ENCODE measurements at regions not wholly inside any gene's neighbourhood (a gene's known extent, or its start where the extent isn't known, plus 50 kb on each side); places are given as distances from the start of the nearest gene placed in this dataset.
A peak's percentile ranks its signal among the peaks of the same experiment; 100 is the strongest.

DNA sequence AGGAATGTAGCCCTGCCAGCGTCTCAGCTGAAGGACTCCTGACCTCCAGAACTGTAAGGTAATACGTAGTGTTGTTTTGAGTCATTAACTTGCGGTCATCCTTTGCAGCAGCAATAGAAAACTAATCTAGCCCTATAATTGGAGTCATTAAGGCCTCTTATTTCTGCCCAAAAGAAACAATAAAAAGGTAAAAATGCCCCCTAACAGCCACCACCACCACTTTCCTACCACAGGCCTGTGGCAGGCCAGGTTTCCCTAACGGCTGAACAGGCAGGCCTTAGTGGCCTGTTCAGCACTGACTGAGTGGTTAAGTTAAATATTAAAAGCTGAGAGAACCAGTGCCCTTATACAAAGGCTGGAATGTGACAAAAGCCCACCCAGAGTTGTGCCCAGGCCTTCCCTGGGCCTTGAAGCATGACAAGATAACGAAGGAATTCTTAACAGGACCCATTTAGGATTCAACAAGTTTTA, 286.5 kb upstream of the ERCC4 start:
- Histone ChIP-seq H3K4me3 (ENCODE audit: low read length) (no peak overlapping the region), H3K27me3 (ENCODE audit: control insufficient read depth, insufficient read depth, low read length) (no peaks in the 10 kb centered on the region), H3K27ac (ENCODE audit: low read length) (peak overlapping the region; percentile 32), H3K36me3 (ENCODE audit: control insufficient read depth, insufficient read depth, low read length) (no peaks in the 10 kb centered on the region), H3K9me3 (ENCODE audit: control insufficient read depth, low read depth, low read length) (peaks cover 7% of the 10 kb centered on the region), H3K4me1 (ENCODE audit: control insufficient read depth, insufficient read depth, low read length) (peaks cover 15% of the 10 kb centered on the region)
- DNase-seq, result peak; percentile 24 to 59
- no CpG with 5 or more reads among the region's 5 CpGs for WGBS (ENCODE audit: insufficient coverage, low lambda C conversion rate)

DNA sequence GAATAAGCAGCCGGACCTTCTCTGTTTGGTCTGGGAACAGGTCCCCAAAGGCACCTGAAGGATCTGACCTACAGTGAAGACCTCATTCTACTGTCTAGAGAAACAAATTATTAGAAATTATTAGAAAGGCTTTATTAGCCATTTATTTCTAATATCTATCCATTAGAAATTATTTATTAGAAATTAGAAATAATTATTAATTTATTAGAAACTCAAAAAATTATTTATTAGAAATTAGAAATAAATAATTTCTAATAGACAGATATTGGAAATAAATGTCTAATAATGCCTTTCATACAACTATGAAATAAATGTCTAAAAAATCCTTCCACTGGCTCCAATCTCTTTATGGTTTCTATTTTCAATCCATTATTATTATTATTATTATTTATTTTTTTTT, 285.7 kb upstream of the ERCC4 start:
- Histone ChIP-seq H3K27me3 (ENCODE audit: control insufficient read depth, insufficient read depth, low read length) (no peaks in the 10 kb centered on the region), H3K36me3 (ENCODE audit: control insufficient read depth, insufficient read depth, low read length) (no peaks in the 10 kb centered on the region), H3K9me3 (ENCODE audit: control insufficient read depth, low read depth, low read length) (peaks cover 7% of the 10 kb centered on the region), H3K4me3 (ENCODE audit: low read length) (no peak overlapping the region), H3K27ac (ENCODE audit: low read length) (no peak overlapping the region), H3K4me1 (ENCODE audit: control insufficient read depth, insufficient read depth, low read length) (peaks cover 15% of the 10 kb centered on the region)
- no CpG with 5 or more reads among the region's 1 CpG for WGBS (ENCODE audit: insufficient coverage, low lambda C conversion rate)
- no peak for DNase-seq

DNA sequence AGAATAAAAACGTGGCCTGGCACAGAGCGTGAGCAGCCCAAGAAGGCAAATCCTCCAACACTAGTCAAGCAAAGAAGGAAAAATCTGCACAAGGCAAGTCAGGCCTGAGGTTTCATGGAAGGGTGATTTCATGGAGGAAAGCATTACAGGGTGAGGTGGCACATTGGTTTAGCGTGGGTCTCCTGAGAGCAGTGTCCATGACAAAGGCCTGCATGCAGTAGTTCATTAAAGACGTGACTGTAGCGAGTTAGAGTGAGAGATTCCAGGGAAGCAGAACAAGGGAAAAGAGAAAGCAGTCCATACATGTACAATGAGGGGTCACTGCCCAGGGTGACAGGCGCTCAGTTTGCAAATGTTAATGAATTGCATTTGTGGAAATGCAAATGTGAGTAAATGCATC, 285.0 kb upstream of the ERCC4 start:
- no peak for DNase-seq
- H3K4me3 ChIP-seq (ENCODE audit: low read length), result no peak overlapping the region
- WGBS (ENCODE audit: insufficient coverage, low lambda C conversion rate), result no CpG with 5 or more reads among the region's 6 CpGs
- H3K4me1 ChIP-seq (ENCODE audit: control insufficient read depth, insufficient read depth, low read length), result peaks cover 11% of the 10 kb centered on the region
- no peaks in the 10 kb centered on the region for H3K36me3 ChIP-seq (ENCODE audit: control insufficient read depth, insufficient read depth, low read length)
- no peaks in the 10 kb centered on the region for H3K27me3 ChIP-seq (ENCODE audit: control insufficient read depth, insufficient read depth, low read length)
- peaks cover 7% of the 10 kb centered on the region for H3K9me3 ChIP-seq (ENCODE audit: control insufficient read depth, low read depth, low read length)
- H3K27ac ChIP-seq (ENCODE audit: low read length), result no peak overlapping the region

DNA sequence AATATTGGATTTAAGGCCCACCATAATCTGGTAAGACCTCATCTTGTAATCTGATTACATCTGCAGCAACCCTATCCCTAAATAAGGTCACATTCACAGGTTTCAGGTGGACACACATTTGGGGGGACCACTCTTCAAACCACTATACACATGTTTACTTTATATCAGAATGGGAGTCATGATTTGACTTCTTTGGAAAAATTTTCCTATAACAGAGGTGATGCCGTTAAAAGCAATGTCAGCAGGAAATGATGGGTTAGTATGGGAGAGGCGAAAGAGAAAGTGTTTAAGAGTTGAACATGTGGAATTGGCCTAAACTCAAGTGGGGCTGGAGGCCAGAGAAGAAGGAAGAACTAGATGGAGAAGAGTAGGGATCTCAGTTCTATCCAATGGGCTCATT, 281.7 kb upstream of the ERCC4 start:
- Histone ChIP-seq H3K36me3 (ENCODE audit: control insufficient read depth, insufficient read depth, low read length) (no peaks in the 10 kb centered on the region), H3K27me3 (ENCODE audit: control insufficient read depth, insufficient read depth, low read length) (peaks cover 2% of the 10 kb centered on the region), H3K27ac (ENCODE audit: low read length) (no peak overlapping the region), H3K4me1 (ENCODE audit: control insufficient read depth, insufficient read depth, low read length) (no peaks in the 10 kb centered on the region), H3K9me3 (ENCODE audit: control insufficient read depth, low read depth, low read length) (no peaks in the 10 kb centered on the region), H3K4me3 (ENCODE audit: low read length) (no peak overlapping the region)
- WGBS (ENCODE audit: insufficient coverage, low lambda C conversion rate), result no CpG with 5 or more reads among the region's 2 CpGs
- DNase-seq, result no peak

DNA sequence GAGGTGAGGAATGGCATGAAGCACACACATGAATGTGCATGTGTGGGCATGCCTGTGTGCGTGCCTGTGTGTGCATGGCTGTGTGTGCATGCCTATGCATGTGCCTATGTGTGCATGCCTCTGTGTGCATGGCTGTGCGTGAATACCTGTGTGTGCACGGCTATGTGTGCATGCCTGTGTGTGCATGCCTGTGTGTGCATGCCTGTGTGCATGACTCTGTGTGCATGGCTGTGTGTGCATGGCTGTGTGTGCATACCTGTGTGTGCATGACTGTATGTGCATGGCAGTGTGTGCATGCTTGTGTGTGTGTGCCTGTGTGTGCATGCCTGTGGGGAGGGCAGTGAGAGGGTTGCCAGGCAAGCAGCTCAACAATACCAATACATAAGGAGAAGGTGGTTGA, 276.5 kb upstream of the ERCC4 start:
- Histone ChIP-seq H3K27ac (ENCODE audit: low read length) (no peak overlapping the region), H3K4me3 (ENCODE audit: low read length) (no peak overlapping the region), H3K4me1 (ENCODE audit: control insufficient read depth, insufficient read depth, low read length) (no peaks in the 10 kb centered on the region), H3K27me3 (ENCODE audit: control insufficient read depth, insufficient read depth, low read length) (peaks cover 2% of the 10 kb centered on the region), H3K36me3 (ENCODE audit: control insufficient read depth, insufficient read depth, low read length) (no peaks in the 10 kb centered on the region), H3K9me3 (ENCODE audit: control insufficient read depth, low read depth, low read length) (no peaks in the 10 kb centered on the region)
- WGBS (ENCODE audit: insufficient coverage, low lambda C conversion rate), result no CpG with 5 or more reads among the region's 3 CpGs
- no peak for DNase-seq

DNA sequence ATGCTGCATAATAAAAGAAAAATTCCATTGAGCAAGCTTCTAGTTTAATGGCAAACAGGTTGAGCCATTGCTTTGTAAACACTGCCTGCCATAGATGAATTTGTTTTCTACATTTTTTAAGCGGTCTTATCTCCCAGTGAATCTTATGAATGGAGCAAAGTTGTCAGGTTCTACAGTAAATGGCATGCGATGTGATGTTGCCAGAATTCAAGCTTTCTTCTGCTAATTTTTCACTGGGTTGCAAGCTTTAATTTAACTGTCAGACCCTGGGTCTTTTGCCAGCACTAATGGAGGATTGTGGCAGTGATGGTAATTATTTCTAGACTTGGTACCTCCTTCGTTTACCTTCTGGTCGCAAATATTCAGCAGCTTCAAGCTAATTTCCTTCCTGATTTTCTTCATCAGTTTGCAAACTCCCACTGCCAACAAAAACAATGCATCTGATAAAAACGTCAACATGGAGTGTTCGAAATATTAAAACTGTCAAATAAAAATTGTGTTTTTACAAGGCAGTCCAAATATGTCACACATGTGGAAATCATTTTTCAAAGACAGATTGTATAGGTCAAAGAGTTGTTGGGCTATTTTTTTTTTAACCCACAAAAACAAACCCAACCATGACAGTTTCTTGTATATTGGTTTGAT, 274.2 kb upstream of the ERCC4 start:
- Histone ChIP-seq H3K4me1 (ENCODE audit: control insufficient read depth, insufficient read depth, low read length) (no peaks in the 10 kb centered on the region), H3K27ac (ENCODE audit: low read length) (no peak overlapping the region), H3K27me3 (ENCODE audit: control insufficient read depth, insufficient read depth, low read length) (peaks cover 2% of the 10 kb centered on the region), H3K36me3 (ENCODE audit: control insufficient read depth, insufficient read depth, low read length) (no peaks in the 10 kb centered on the region), H3K4me3 (ENCODE audit: low read length) (no peak overlapping the region), H3K9me3 (ENCODE audit: control insufficient read depth, low read depth, low read length) (no peaks in the 10 kb centered on the region)
- WGBS (ENCODE audit: insufficient coverage, low lambda C conversion rate), result 86% methylated on average over 2 of the region's 6 CpGs
- DNase-seq, result no peak

DNA sequence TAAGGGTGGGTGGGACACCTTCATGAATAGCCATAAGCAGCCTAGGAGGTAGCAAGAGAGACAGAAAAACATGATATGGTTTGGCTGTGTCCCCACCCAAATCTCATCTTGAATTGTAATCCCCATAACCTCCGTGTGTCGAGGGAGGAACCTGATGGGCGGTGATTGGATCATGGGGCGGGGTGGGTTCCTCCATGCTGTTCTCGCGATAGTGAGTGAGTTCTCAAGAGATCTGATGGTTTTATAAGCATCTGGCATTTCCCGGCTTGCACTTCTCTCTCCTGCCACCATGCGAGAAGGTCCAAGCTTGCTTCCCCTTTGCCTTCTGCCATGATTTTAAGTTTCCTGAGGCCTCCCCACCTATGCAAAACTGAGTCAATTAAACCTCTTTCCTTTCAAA, 259.1 kb upstream of the ERCC4 start:
- Histone ChIP-seq H3K9me3 (ENCODE audit: control insufficient read depth, low read depth, low read length) (no peaks in the 10 kb centered on the region), H3K4me1 (ENCODE audit: control insufficient read depth, insufficient read depth, low read length) (no peaks in the 10 kb centered on the region), H3K27me3 (ENCODE audit: control insufficient read depth, insufficient read depth, low read length) (no peaks in the 10 kb centered on the region), H3K36me3 (ENCODE audit: control insufficient read depth, insufficient read depth, low read length) (no peaks in the 10 kb centered on the region), H3K4me3 (ENCODE audit: low read length) (no peak overlapping the region), H3K27ac (ENCODE audit: low read length) (no peak overlapping the region)
- DNase-seq, result no peak
- WGBS (ENCODE audit: insufficient coverage, low lambda C conversion rate), result 100% methylated on average over 1 of the region's 8 CpGs

DNA sequence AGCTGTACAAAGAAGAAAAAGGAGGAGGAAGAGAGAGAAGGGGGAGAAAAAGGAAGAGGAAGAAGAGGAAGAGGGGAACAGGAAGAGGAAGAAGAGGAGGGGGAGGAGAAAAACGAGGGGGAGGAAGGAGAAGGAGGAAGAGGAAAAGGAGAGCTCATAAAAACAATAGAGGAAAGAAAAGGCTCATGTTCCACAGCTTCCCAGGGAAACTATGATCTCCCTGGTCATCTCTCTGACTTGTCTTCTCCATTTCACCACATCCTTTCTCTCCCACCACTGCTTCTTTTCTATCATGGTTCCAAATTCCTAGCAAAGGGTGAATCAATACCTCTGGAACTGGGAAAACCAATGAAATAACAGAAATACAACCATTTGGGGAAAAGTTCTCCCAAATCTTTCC, 254.1 kb upstream of the ERCC4 start:
- H3K4me3 ChIP-seq (ENCODE audit: low read length), result no peak overlapping the region
- H3K4me1 ChIP-seq (ENCODE audit: control insufficient read depth, insufficient read depth, low read length), result no peaks in the 10 kb centered on the region
- H3K27ac ChIP-seq (ENCODE audit: low read length), result no peak overlapping the region
- DNase-seq, result no peak
- H3K36me3 ChIP-seq (ENCODE audit: control insufficient read depth, insufficient read depth, low read length), result no peaks in the 10 kb centered on the region
- 50% methylated on average over 1 of the region's 1 CpG for WGBS (ENCODE audit: insufficient coverage, low lambda C conversion rate)
- H3K27me3 ChIP-seq (ENCODE audit: control insufficient read depth, insufficient read depth, low read length), result no peaks in the 10 kb centered on the region
- H3K9me3 ChIP-seq (ENCODE audit: control insufficient read depth, low read depth, low read length), result no peaks in the 10 kb centered on the region

DNA sequence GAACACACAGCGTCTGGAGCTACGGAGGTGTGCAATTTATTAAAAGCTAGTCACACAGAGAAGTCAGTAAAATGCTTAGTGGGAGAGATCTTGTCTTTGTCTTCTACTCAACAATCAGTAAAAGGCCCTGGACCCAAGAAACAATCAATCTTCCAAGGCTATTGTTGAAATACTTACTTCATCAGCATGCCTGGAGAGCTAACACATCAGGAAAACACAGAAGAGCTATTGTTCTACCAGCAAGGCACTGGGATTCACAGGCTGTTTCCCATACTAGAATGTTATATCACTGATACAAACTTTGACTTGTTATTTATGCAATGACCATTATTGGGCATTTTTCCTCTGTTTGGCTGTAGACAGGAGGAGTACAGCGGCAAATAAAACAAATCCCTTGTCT, 247.8 kb upstream of the ERCC4 start:
- Histone ChIP-seq H3K27me3 (ENCODE audit: control insufficient read depth, insufficient read depth, low read length) (no peaks in the 10 kb centered on the region), H3K9me3 (ENCODE audit: control insufficient read depth, low read depth, low read length) (no peaks in the 10 kb centered on the region), H3K4me1 (ENCODE audit: control insufficient read depth, insufficient read depth, low read length) (no peaks in the 10 kb centered on the region), H3K36me3 (ENCODE audit: control insufficient read depth, insufficient read depth, low read length) (no peaks in the 10 kb centered on the region), H3K27ac (ENCODE audit: low read length) (no peak overlapping the region), H3K4me3 (ENCODE audit: low read length) (no peak overlapping the region)
- no CpG with 5 or more reads among the region's 3 CpGs for WGBS (ENCODE audit: insufficient coverage, low lambda C conversion rate)
- no peak for DNase-seq

DNA sequence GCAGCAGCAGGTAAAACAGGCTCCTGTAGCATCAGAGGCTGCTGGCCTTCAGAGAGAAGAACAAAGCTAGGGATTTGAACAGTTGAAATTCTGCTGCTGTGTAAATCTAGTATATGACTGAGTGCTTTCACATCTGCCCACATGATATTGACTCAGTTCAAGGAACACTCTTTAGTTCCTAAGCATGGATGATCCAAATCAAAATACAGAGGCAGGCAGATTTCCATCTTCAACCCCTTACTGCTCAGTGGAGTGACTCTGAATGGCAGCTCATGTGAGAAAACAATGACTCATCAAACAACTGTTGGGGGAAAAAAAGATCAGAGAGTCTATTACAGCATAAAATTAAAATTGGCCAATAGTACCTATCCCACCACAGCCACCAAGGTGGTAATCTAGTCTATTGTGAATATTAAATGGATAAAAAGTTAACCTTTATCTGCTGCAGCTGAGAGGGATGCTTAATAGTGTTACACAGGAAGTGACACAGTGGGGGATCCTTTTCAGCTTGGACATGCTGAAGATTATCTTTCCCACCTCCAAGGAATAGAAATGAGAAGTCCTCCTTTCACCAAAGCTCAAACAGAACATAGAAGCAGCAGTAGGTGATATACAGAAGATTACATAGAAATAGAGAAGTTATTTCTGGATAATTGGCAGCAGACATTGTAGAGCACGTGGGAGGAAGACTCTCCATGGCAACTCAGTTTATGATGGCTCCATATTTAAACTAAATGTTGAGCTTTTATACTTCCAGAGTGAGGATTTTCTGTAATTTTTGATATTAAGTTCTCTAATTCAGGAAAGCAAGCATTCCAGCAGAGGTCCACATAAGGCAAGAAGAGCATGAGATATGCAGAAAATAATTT, 239.7 kb upstream of the ERCC4 start:
- Histone ChIP-seq H3K4me1 (ENCODE audit: control insufficient read depth, insufficient read depth, low read length) (no peaks in the 10 kb centered on the region), H3K27ac (ENCODE audit: low read length) (no peak overlapping the region), H3K27me3 (ENCODE audit: control insufficient read depth, insufficient read depth, low read length) (no peaks in the 10 kb centered on the region), H3K4me3 (ENCODE audit: low read length) (no peak overlapping the region), H3K9me3 (ENCODE audit: control insufficient read depth, low read depth, low read length) (no peaks in the 10 kb centered on the region), H3K36me3 (ENCODE audit: control insufficient read depth, insufficient read depth, low read length) (no peaks in the 10 kb centered on the region)
- DNase-seq, result no peak
- WGBS (ENCODE audit: insufficient coverage, low lambda C conversion rate), result 40% methylated on average over 1 of the region's 1 CpG
